Astrocyte (in vitro differentiated cells and primary cell): ENCODE measurements at regions not wholly inside any gene's neighbourhood (a gene's known extent, or its start where the extent isn't known, plus 50 kb on each side); places are given as distances from the start of the nearest gene placed in this dataset.

Experiments
- EZH2 ChIP-seq: IDR thresholded peaks from 2 replicates; pipeline ENCODE4 v1.6.1; 2012; ENCODE audit warnings: mild to moderate bottlenecking, low read length, inconsistent platforms; ENCODE audit not compliant: insufficient read depth
- TF ChIP-seq, protein P1 (sequence below): IDR thresholded peaks from 2 replicates; pipeline ENCODE4 v1.5.1; 2011; ENCODE audit warnings: low read depth, mild to moderate bottlenecking, inconsistent platforms, low read length, moderate library complexity; ENCODE audit not compliant: insufficient read depth

- TF ChIP-seq, protein P1, sequence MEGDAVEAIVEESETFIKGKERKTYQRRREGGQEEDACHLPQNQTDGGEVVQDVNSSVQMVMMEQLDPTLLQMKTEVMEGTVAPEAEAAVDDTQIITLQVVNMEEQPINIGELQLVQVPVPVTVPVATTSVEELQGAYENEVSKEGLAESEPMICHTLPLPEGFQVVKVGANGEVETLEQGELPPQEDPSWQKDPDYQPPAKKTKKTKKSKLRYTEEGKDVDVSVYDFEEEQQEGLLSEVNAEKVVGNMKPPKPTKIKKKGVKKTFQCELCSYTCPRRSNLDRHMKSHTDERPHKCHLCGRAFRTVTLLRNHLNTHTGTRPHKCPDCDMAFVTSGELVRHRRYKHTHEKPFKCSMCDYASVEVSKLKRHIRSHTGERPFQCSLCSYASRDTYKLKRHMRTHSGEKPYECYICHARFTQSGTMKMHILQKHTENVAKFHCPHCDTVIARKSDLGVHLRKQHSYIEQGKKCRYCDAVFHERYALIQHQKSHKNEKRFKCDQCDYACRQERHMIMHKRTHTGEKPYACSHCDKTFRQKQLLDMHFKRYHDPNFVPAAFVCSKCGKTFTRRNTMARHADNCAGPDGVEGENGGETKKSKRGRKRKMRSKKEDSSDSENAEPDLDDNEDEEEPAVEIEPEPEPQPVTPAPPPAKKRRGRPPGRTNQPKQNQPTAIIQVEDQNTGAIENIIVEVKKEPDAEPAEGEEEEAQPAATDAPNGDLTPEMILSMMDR: no peak
- TF ChIP-seq EZH2: no peak
Measured at GRCh38 chr6:49155316-49155715, 307.7 kb downstream of the MMUT start.
